Sigmoid colon (tissue), 6 donors: ENCODE measurements at regions not wholly inside any gene's neighbourhood (a gene's known extent, or its start where the extent isn't known, plus 50 kb on each side); places are given as distances from the start of the nearest gene placed in this dataset.
"Not testable (repeated sequence)": the region's sequence is repeated elsewhere in the genome, so short reads cannot be mapped to it uniquely, and the experiment has no call there.

Source experiments
- DNase-seq: peaks from one replicate; pipeline ENCODE4 v3.0.0-alpha.2; 2019
- H3K27ac ChIP-seq, 4 donors: fragments of 200-600 bp; sonication (generic); one replicate each; pipeline ENCODE4 v1.5.1; 2016 to 2019; ENCODE audit warnings: mild to moderate bottlenecking in 1 of 4
- H3K27me3 ChIP-seq, 3 donors: fragments of 200-600 bp; sonication (generic); one replicate each; pipeline ENCODE4 v1.5.1; 2019; ENCODE audit warnings: mild to moderate bottlenecking in 1 of 3
- H3K36me3 ChIP-seq, 4 donors: fragments of 200-600 bp; sonication (generic); one replicate each; pipeline ENCODE4 v1.5.1; 2016 to 2019
- H3K4me1 ChIP-seq, 4 donors: fragments of 200-600 bp; sonication (generic); one replicate each; pipeline ENCODE4 v1.5.1; 2017 to 2019
- H3K4me3 ChIP-seq, 4 donors: fragments of 200-600 bp; sonication (generic); one replicate each; pipeline ENCODE4 v1.5.1; 2017 to 2019; ENCODE audit warnings: mild to moderate bottlenecking in 2 of 4, moderate library complexity in 1 of 4
- H3K9me3 ChIP-seq, 4 donors: fragments of 200-600 bp in 3 of 4; sonication (generic) in 3 of 4; one replicate each; pipeline versions ENCODE4 v1.5.1 to v1.6.1; 2013 to 2019
- EP300 ChIP-seq, 4 donors: sonication (generic); formaldehyde crosslinking; IDR thresholded peaks; one replicate each; pipeline ENCODE4 v1.6.1; 2017; ENCODE audit warnings: antibody characterized with exemption in 4 of 4
- POLR2A ChIP-seq, 2 donors: fragments of 450-650 bp; IDR thresholded peaks; one replicate each; pipeline ENCODE4 v1.6.1; 2016; ENCODE audit warnings: antibody characterized with exemption in 2 of 2, mild to moderate bottlenecking in 2 of 2, moderate library complexity in 2 of 2
- POLR2AphosphoS5 ChIP-seq, 4 donors: sonication (generic); formaldehyde crosslinking; IDR thresholded peaks; one replicate each; pipeline ENCODE4 v1.6.1; 2017; ENCODE audit warnings: antibody characterized with exemption in 4 of 4
- WGBS, 2 donors: extraction: QIAGEN DNeasy Blood & Tissue Kit; methylation state at CpG; one replicate each; pipeline ENCODE4 v1.1.7; 2013; 5-methylcytosine and 5-hydroxymethylcytosine counted together
- intact Hi-C: fragments of 100-400 bp; cut with DNase I; formaldehyde crosslinking; loops from one replicate; pipeline ENCODE4 v1.15.1; 2023
- TF ChIP-seq, protein P1 (sequence below), 4 experiments: fragments of 450-650 bp in 3 of 4; fragments of 200-600 bp in 1 of 4; IDR thresholded peaks; one replicate each; pipeline ENCODE4 v1.5.1; 2016 to 2019; ENCODE audit warnings: antibody characterized with exemption in 4 of 4, mild to moderate bottlenecking in 3 of 4, moderate library complexity in 2 of 4
- donor health status: healthy with polysubstance abuse.
- donor health status: healthy.

GRCh38 chr18:67776929-67777328, 260.4 kb upstream of the DSEL start:
- no peak for DNase-seq
- Histone ChIP-seq H3K4me3 (no peak overlapping the region), H3K27ac (no peak overlapping the region), H3K4me1 (no peaks in the 10 kb centered on the region), H3K36me3 (no peaks in the 10 kb centered on the region), H3K9me3 (no peaks in the 10 kb centered on the region), H3K27me3 (no peaks in the 10 kb centered on the region)
- TF ChIP-seq, protein P1, sequence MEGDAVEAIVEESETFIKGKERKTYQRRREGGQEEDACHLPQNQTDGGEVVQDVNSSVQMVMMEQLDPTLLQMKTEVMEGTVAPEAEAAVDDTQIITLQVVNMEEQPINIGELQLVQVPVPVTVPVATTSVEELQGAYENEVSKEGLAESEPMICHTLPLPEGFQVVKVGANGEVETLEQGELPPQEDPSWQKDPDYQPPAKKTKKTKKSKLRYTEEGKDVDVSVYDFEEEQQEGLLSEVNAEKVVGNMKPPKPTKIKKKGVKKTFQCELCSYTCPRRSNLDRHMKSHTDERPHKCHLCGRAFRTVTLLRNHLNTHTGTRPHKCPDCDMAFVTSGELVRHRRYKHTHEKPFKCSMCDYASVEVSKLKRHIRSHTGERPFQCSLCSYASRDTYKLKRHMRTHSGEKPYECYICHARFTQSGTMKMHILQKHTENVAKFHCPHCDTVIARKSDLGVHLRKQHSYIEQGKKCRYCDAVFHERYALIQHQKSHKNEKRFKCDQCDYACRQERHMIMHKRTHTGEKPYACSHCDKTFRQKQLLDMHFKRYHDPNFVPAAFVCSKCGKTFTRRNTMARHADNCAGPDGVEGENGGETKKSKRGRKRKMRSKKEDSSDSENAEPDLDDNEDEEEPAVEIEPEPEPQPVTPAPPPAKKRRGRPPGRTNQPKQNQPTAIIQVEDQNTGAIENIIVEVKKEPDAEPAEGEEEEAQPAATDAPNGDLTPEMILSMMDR (IDR thresholded peaks at IDR 0.05) = no peak
- TF ChIP-seq POLR2A (IDR thresholded peaks at IDR 0.05) (no peak), EP300 (IDR thresholded peaks at IDR 0.05) (no peak), POLR2AphosphoS5 (IDR thresholded peaks at IDR 0.05) (no peak)
- 66 to 72% methylated on average over 3 of the region's 3 CpGs for WGBS, 2 donors
- intact Hi-C loops = no loop called here

GRCh38 chr18:67771271-67771670, 254.8 kb upstream of the DSEL start:
- H3K9me3 ChIP-seq = no peaks in the 10 kb centered on the region
- H3K4me3 ChIP-seq = no peak overlapping the region
- 72 to 82% methylated on average over 2 of the region's 2 CpGs for WGBS, 2 donors
- H3K4me1 ChIP-seq = no peaks in the 10 kb centered on the region
- TF ChIP-seq EP300 (IDR thresholded peaks at IDR 0.05) = no peak
- no peak for TF ChIP-seq POLR2A (IDR thresholded peaks at IDR 0.05)
- TF ChIP-seq, protein P1 (IDR thresholded peaks at IDR 0.05) = no peak
- TF ChIP-seq POLR2AphosphoS5 (IDR thresholded peaks at IDR 0.05) = no peak
- H3K36me3 ChIP-seq = no peaks in the 10 kb centered on the region
- intact Hi-C loops = no loop called here
- H3K27ac ChIP-seq = no peak overlapping the region
- no peak for DNase-seq
- no peaks in the 10 kb centered on the region for H3K27me3 ChIP-seq

GRCh38 chr18:67770520-67770919, 254.0 kb upstream of the DSEL start:
- Histone ChIP-seq H3K4me1 (no peaks in the 10 kb centered on the region), H3K4me3 (no peak overlapping the region), H3K9me3 (no peaks in the 10 kb centered on the region), H3K27ac (no peak overlapping the region), H3K36me3 (no peaks in the 10 kb centered on the region), H3K27me3 (no peaks in the 10 kb centered on the region)
- TF ChIP-seq POLR2AphosphoS5 (IDR thresholded peaks at IDR 0.05) = no peak
- intact Hi-C loops = no loop called here
- DNase-seq = no peak
- WGBS, 2 donors = 63 to 64% methylated on average over 5 of the region's 5 CpGs

GRCh38 chr18:67766930-67767329, 250.4 kb upstream of the DSEL start:
- intact Hi-C loops = no loop called here
- TF ChIP-seq, protein P1 (IDR thresholded peaks at IDR 0.05) = no peak
- TF ChIP-seq POLR2AphosphoS5 (IDR thresholded peaks at IDR 0.05) (no peak), POLR2A (IDR thresholded peaks at IDR 0.05) (no peak), EP300 (IDR thresholded peaks at IDR 0.05) (no peak)
- no peaks in the 10 kb centered on the region for H3K4me1 ChIP-seq
- no peak for DNase-seq
- H3K9me3 ChIP-seq = no peaks in the 10 kb centered on the region
- no peaks in the 10 kb centered on the region for H3K36me3 ChIP-seq
- no peak overlapping the region for H3K27ac ChIP-seq
- no peak overlapping the region for H3K4me3 ChIP-seq
- no peaks in the 10 kb centered on the region for H3K27me3 ChIP-seq

DNA sequence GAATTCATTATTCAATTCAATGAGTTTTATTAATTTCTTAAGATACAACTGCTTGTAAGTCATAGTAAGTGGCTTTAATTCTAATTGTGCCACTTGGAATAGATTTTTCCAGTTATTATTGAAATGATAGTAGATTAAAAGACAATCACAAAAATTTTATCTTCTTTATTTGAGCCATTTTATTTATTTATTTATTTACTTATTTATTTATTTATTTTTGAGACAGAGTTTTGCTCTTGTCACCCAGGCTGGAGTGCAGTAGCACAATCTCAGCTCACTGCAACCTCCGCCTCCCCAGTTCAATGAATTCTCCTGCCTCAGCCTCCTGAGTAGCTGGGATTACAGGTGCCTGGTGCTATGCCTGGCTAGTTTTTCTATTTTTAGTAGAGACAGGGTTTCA, 235.7 kb upstream of the DSEL start:
- H3K9me3 ChIP-seq, H3K4me3 ChIP-seq, DNase-seq, H3K27ac ChIP-seq, H3K4me1 ChIP-seq, intact Hi-C loops, H3K27me3 ChIP-seq, H3K36me3 ChIP-seq: not testable (repeated sequence)
- 94 to 98% methylated on average over 1 of the region's 1 CpG for WGBS, 2 donors

GRCh38 chr18:67742954-67743353, 226.4 kb upstream of the DSEL start:
- Histone ChIP-seq H3K36me3 (no peaks in the 10 kb centered on the region), H3K4me1 (no peaks in the 10 kb centered on the region), H3K4me3 (no peak overlapping the region), H3K27me3 (no peaks in the 10 kb centered on the region), H3K27ac (no peak overlapping the region), H3K9me3 (no peaks in the 10 kb centered on the region)
- 68 to 80% methylated on average over 1 of the region's 1 CpG for WGBS, 2 donors
- TF ChIP-seq POLR2AphosphoS5 (IDR thresholded peaks at IDR 0.05) (no peak), POLR2A (IDR thresholded peaks at IDR 0.05) (no peak), EP300 (IDR thresholded peaks at IDR 0.05) (no peak)
- intact Hi-C loops = no loop called here
- no peak for DNase-seq
